ENCODE measurements at regions not wholly inside any gene's neighbourhood (a gene's known extent, or its start where the extent isn't known, plus 50 kb on each side); places are given as distances from the start of the nearest gene placed in this dataset.

- TF ChIP-seq MXI1 (IDR thresholded peaks at IDR 0.05; ENCODE audit: borderline replicate concordance, low read depth, low read length) (no peak), ZBTB2 (CRISPR knock-in tag; IDR thresholded peaks at IDR 0.05; ENCODE audit: low read depth) (no peak), MTF1 (CRISPR knock-in tag; IDR thresholded peaks at IDR 0.05) (no peak), PRPF4 (IDR thresholded peaks at IDR 0.05; ENCODE audit: low read depth, low read length, poor library complexity, severe bottlenecking) (no peak)
These were observed 224.5 kb downstream of the CGGBP1 start (continued) for GRCh38 chr3:87834327-87834726.

GRCh38 chr3:87833039-87833377, 225.8 kb downstream of the CGGBP1 start:
- Histone ChIP-seq H3K4me2 (ENCODE audit: low read depth, low read length) (no peak overlapping the region), H3K27me3 (ENCODE audit: control insufficient read depth in 1 of 2, insufficient read depth in 2 of 2, low read length in 2 of 2) (no peaks in the 10 kb centered on the region), H3K27ac (ENCODE audit: extremely low read length, insufficient read depth, low read length) (no peak overlapping the region), H2AFZ (ENCODE audit: low read length) (no peak overlapping the region), H3K4me1 (ENCODE audit: insufficient read depth, low read length) (no peaks in the 10 kb centered on the region), H3K36me3 (replicated peaks in 1 of 2; ENCODE audit: control insufficient read depth in 1 of 2, insufficient read depth in 2 of 2, low read length in 2 of 2) (no peaks in the 10 kb centered on the region), H3K4me3 (replicated peaks in 1 of 3; ENCODE audit: insufficient read depth in 1 of 3, low read depth in 2 of 3, low read length in 3 of 3) (no peak overlapping the region), H3K79me2 (ENCODE audit: insufficient read depth, low read length) (no peaks in the 10 kb centered on the region), H3K9ac (ENCODE audit: insufficient read depth, low read depth, low read length) (no peak overlapping the region), H4K20me1 (ENCODE audit: insufficient read depth, low read length) (no peaks in the 10 kb centered on the region), H3K9me3 (ENCODE audit: low read length) (no peaks in the 10 kb centered on the region)
- ChIA-PET CTCF (ENCODE audit: low intra/inter-chr PET ratio, low total read pairs) (no interaction called here), POLR2A (no interaction called here)
- ATAC-seq = no peak
- FAIRE-seq = no peak
- no TSS peak for BruUV-seq (replicated peaks)
- in situ Hi-C loops (cut with HindIII; ENCODE audit: extremely low pct_ligation_motif_present, low pct_unique_long_range_greater_than_20kb) = no loop called here
- no peak for DNase-seq (ENCODE audit: low spot score)
- intact Hi-C loops (cut with micrococcal nuclease; ENCODE audit: unreplicated experiment) = no loop called here
- TF ChIP-seq PAWR (CRISPR knock-in tag; IDR thresholded peaks at IDR 0.05; ENCODE audit: borderline replicate concordance) = no peak
- no peak for TF ChIP-seq ZNF33A (CRISPR knock-in tag; IDR thresholded peaks at IDR 0.05; ENCODE audit: borderline replicate concordance)
- no peak for TF ChIP-seq EED (CRISPR knock-in tag; IDR thresholded peaks at IDR 0.05)
- TF ChIP-seq ZNF550 (CRISPR knock-in tag; IDR thresholded peaks at IDR 0.05; ENCODE audit: borderline replicate concordance) = no peak
- no peak for TF ChIP-seq ZFP1 (CRISPR knock-in tag; IDR thresholded peaks at IDR 0.05)
- TF ChIP-seq POLR2AphosphoS5 (IDR thresholded peaks at IDR 0.05; ENCODE audit: low read depth, low read length) = no peak
- no peak for TF ChIP-seq STAT6 (CRISPR knock-in tag; IDR thresholded peaks at IDR 0.05; ENCODE audit: borderline replicate concordance)
- no peak for TF ChIP-seq AHDC1 (CRISPR knock-in tag; IDR thresholded peaks at IDR 0.05; ENCODE audit: borderline replicate concordance)
- no peak for TF ChIP-seq RORA (CRISPR knock-in tag; IDR thresholded peaks at IDR 0.05)
- no peak for TF ChIP-seq ZNF543 (CRISPR knock-in tag; IDR thresholded peaks at IDR 0.05)
- TF ChIP-seq NFKB2 (CRISPR knock-in tag; IDR thresholded peaks at IDR 0.05; ENCODE audit: borderline replicate concordance) = no peak

Data from HepG2 (cell line).